Panc1 (cell line): ENCODE measurements at regions not wholly inside any gene's neighbourhood (a gene's known extent, or its start where the extent isn't known, plus 50 kb on each side); places are given as distances from the start of the nearest gene placed in this dataset.

Experiments used
- ATAC-seq: fragments of 200-7000 bp; cut with Tn5 transposase; 2 replicates; pipeline ENCODE4 v1.9.1; 2020; ENCODE audit warnings: mild to moderate bottlenecking, moderate library complexity
- BruUV-seq: library from RNA; stranded (reverse); fragments of 400-500 nt; replicated peaks from 2 replicates; lab custom pipeline; 2021; lab: Mats Ljungman, UMichigan
- CTCF ChIA-PET: fragments of 300-600 bp; sonication (Branson Sonifier 250); formaldehyde crosslinking; loops from one replicate; lab custom pipeline; 2022; ENCODE audit warnings: antibody characterized with exemption; lab: Charles Lee
- POLR2A ChIA-PET: fragments of 300-600 bp; sonication (Branson Sonifier 250); formaldehyde crosslinking; loops from one replicate; lab custom pipeline; 2022; ENCODE audit warnings: antibody characterized with exemption; lab: Charles Lee
- DNase-seq: peaks from one replicate; pipeline ENCODE4 v3.0.0-alpha.2; 2010; ENCODE audit warnings: low read depth, low spot score
- H3K27ac ChIP-seq: 2 replicates; pipeline ENCODE4 v1.5.1; 2011; ENCODE audit warnings: mild to moderate bottlenecking, low read length, inconsistent platforms
- H3K27me3 ChIP-seq: fragments of 200-500 bp; sonication (Bioruptor generic); 2 replicates; pipeline ENCODE4 v1.6.0; 2014; ENCODE audit warnings: low read length, inconsistent platforms; ENCODE audit not compliant: control insufficient read depth, insufficient read depth
- H3K36me3 ChIP-seq: fragments of 200-500 bp; sonication (Bioruptor generic); 2 replicates; pipeline ENCODE4 v1.5.1; 2014; ENCODE audit warnings: inconsistent platforms, mild to moderate bottlenecking, low read length, moderate library complexity; ENCODE audit not compliant: control insufficient read depth, insufficient read depth
- H3K4me1 ChIP-seq: 2 replicates; pipeline ENCODE4 v1.5.1; 2011; ENCODE audit warnings: inconsistent platforms, mild to moderate bottlenecking, low read length, moderate library complexity; ENCODE audit not compliant: control insufficient read depth, insufficient read depth
- H3K4me3 ChIP-seq, 2 experiments: 2 replicates each; pipeline ENCODE4 v1.5.1; 2011 to 2012; ENCODE audit warnings: low read depth in 2 of 2, low read length in 2 of 2, mild to moderate bottlenecking in 2 of 2, inconsistent platforms in 1 of 2, moderate library complexity in 1 of 2
- H3K9me3 ChIP-seq: fragments of 200-500 bp; sonication (Bioruptor generic); 2 replicates; pipeline ENCODE4 v1.5.1; 2014; ENCODE audit warnings: low read depth, mild to moderate bottlenecking, inconsistent platforms, low read length, moderate library complexity; ENCODE audit not compliant: control insufficient read depth, insufficient read depth
- POLR2AphosphoS5 ChIP-seq: IDR thresholded peaks from 2 replicates; pipeline ENCODE4 v1.6.1; 2012; ENCODE audit warnings: mild to moderate bottlenecking, low read depth, low read length, moderate library complexity
- SIN3A ChIP-seq: IDR thresholded peaks from 2 replicates; pipeline ENCODE4 v1.6.1; 2012; ENCODE audit warnings: low read depth, mild to moderate bottlenecking, low read length, moderate library complexity, borderline replicate concordance; ENCODE audit not compliant: insufficient read depth
- TCF7L2 ChIP-seq: IDR thresholded peaks from 2 replicates; pipeline ENCODE4 v1.6.1; 2011; ENCODE audit warnings: mild to moderate bottlenecking, low read depth, low read length, inconsistent platforms
- in situ Hi-C: cut with HindIII; loops from 2 replicates; pipeline ENCODE4 v1.10.0; 2016; ENCODE audit warnings: low sequenced_read_pairs, low pct_unique_long_range_greater_than_20kb
- intact Hi-C: fragments of 100-400 bp; cut with micrococcal nuclease; formaldehyde crosslinking; loops from one replicate; pipeline ENCODE4 v1.10.0; 2022; ENCODE audit not compliant: unreplicated experiment
- TF ChIP-seq, protein P1 (sequence below): fragments of 450-650 bp; IDR thresholded peaks from 2 replicates; pipeline ENCODE4 v1.5.1; 2017; ENCODE audit warnings: mild to moderate bottlenecking
- TF ChIP-seq, protein P2 (sequence below), 2 experiments: IDR thresholded peaks; 2 replicates each; pipeline ENCODE4 v1.6.1; 2011 to 2012; ENCODE audit warnings: low read depth in 2 of 2, control low read depth in 1 of 2, low read length in 1 of 2, mild to moderate bottlenecking in 1 of 2, moderate library complexity in 1 of 2; ENCODE audit not compliant: insufficient read depth in 1 of 2

DNA sequence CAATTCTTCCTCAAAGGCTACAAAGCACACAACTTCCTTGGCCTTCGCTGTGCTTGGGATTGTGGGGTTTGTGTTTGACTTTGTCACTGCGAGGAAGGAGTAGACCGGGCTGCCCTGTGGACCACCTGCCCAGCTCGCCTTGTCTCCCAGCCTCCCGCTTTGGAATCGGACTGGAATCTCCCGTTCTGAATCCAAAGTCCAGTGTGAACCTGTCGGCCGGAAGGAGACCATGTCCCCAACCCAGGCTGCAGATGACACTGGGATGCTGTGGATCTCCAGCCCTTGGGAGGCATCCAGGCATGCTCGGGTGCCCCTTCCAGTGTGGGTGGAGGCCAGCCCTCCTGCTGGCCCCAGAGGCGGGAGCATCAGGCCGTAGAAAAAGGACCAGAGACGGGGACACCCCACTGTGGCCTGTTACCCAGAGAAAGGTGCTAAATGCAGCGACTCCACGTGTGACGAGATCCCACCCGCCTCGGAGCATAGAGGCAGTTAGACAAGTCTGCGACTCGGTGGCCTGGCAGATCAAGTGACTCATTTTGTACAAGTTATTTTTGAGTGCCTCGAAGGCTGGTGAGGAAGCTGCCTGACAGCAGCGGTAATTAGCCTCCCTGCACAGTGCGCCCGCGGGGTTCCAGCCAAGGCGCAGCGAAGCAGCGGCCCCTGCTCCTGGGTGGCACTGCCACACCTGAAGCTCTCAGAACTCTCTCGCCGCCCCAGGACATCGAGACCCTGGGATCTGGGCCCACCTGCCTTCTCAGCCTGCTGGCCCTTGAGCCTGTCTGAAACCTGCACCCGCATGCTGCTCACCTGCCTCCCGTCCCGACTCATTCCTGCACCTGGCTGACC lies 57.5 kb downstream of the ADRA2C start:
- intact Hi-C loops (no loop called here), in situ Hi-C loops (no loop called here)
- POLR2A ChIA-PET: no interaction called here

DNA sequence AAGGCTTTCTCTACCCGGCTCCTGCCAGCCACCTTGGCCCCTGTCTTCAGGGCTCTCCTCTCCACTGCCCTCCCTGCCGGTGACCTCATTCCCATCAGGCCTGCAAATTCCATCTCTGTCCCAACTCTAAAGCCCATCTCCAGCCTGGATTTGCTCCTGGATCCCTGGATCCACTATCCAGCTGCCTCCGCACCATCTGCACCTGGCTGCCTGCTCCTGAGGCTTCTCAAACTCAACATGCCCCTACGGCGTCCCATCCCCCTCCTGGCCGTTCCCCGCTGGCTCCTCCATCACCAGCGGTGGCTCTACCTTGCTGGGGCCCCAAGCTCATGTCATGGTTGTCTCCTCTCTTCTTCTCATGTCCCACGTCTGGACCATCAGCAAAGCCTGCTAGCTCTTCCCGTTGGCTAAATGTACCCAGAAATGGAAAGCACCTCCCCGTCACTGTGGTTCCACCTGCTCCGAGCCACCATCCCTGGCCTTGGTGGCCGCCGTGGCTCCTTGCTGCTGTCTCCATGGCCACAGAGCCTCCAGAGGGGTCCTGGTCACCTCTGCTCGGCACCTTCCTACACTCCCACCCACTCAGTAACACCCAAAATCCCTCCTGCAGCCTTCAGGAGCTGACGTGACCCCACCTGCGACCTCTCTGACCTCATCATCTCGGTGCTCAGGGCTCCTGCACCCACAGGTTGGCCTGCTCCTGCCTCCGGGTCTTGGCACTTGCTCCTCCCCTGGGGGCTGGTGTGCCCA lies 58.5 kb downstream of the ADRA2C start:
- intact Hi-C loops (no loop called here), in situ Hi-C loops (no loop called here)
- H3K9me3 ChIP-seq: no peaks in the 10 kb centered on the region
- peaks cover 5% of the 10 kb centered on the region for H3K4me1 ChIP-seq
- TF ChIP-seq, protein P1, sequence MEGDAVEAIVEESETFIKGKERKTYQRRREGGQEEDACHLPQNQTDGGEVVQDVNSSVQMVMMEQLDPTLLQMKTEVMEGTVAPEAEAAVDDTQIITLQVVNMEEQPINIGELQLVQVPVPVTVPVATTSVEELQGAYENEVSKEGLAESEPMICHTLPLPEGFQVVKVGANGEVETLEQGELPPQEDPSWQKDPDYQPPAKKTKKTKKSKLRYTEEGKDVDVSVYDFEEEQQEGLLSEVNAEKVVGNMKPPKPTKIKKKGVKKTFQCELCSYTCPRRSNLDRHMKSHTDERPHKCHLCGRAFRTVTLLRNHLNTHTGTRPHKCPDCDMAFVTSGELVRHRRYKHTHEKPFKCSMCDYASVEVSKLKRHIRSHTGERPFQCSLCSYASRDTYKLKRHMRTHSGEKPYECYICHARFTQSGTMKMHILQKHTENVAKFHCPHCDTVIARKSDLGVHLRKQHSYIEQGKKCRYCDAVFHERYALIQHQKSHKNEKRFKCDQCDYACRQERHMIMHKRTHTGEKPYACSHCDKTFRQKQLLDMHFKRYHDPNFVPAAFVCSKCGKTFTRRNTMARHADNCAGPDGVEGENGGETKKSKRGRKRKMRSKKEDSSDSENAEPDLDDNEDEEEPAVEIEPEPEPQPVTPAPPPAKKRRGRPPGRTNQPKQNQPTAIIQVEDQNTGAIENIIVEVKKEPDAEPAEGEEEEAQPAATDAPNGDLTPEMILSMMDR: no peak
- TF ChIP-seq, protein P2, sequence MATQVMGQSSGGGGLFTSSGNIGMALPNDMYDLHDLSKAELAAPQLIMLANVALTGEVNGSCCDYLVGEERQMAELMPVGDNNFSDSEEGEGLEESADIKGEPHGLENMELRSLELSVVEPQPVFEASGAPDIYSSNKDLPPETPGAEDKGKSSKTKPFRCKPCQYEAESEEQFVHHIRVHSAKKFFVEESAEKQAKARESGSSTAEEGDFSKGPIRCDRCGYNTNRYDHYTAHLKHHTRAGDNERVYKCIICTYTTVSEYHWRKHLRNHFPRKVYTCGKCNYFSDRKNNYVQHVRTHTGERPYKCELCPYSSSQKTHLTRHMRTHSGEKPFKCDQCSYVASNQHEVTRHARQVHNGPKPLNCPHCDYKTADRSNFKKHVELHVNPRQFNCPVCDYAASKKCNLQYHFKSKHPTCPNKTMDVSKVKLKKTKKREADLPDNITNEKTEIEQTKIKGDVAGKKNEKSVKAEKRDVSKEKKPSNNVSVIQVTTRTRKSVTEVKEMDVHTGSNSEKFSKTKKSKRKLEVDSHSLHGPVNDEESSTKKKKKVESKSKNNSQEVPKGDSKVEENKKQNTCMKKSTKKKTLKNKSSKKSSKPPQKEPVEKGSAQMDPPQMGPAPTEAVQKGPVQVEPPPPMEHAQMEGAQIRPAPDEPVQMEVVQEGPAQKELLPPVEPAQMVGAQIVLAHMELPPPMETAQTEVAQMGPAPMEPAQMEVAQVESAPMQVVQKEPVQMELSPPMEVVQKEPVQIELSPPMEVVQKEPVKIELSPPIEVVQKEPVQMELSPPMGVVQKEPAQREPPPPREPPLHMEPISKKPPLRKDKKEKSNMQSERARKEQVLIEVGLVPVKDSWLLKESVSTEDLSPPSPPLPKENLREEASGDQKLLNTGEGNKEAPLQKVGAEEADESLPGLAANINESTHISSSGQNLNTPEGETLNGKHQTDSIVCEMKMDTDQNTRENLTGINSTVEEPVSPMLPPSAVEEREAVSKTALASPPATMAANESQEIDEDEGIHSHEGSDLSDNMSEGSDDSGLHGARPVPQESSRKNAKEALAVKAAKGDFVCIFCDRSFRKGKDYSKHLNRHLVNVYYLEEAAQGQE (IDR thresholded peaks at IDR 0.05; ENCODE audit: insufficient read depth in 1 of 2, low read depth in 2 of 2, low read length in 1 of 2): no peak
- TF ChIP-seq TCF7L2: no peak
- no peak for TF ChIP-seq POLR2AphosphoS5
- no peak for TF ChIP-seq SIN3A
- no peak overlapping the region for H3K27ac ChIP-seq
- no peak for ATAC-seq
- H3K4me3 ChIP-seq: no peak overlapping the region
- ChIA-PET POLR2A (no interaction called here), CTCF (no interaction called here)
- no peaks in the 10 kb centered on the region for H3K36me3 ChIP-seq
- no peaks in the 10 kb centered on the region for H3K27me3 ChIP-seq
- no TSS peak for BruUV-seq
- no peak for DNase-seq

More for the DNA sequence above, 57.5 kb downstream of the ADRA2C start:
- no peak overlapping the region for H3K4me3 ChIP-seq
- H3K4me1 ChIP-seq: peaks cover 5% of the 10 kb centered on the region; the same call in 1 of the 2 replicates
- DNase-seq (no peak), ATAC-seq (no peak)
- H3K36me3 ChIP-seq: no peaks in the 10 kb centered on the region
- H3K27me3 ChIP-seq: no peaks in the 10 kb centered on the region
- CTCF ChIA-PET: no interaction called here
- H3K9me3 ChIP-seq: no peaks in the 10 kb centered on the region
- H3K27ac ChIP-seq: no peak overlapping the region
- no TSS peak for BruUV-seq
- no peak for TF ChIP-seq POLR2AphosphoS5
- TF ChIP-seq, protein P2 (IDR thresholded peaks at IDR 0.05; ENCODE audit: insufficient read depth in 1 of 2, low read depth in 2 of 2, low read length in 1 of 2): no peak
- no peak for TF ChIP-seq TCF7L2
- no peak for TF ChIP-seq SIN3A
- TF ChIP-seq, protein P1: no peak
